Fibroblast of lung (primary cell): ENCODE measurements at regions not wholly inside any gene's neighbourhood (a gene's known extent, or its start where the extent isn't known, plus 50 kb on each side); places are given as distances from the start of the nearest gene placed in this dataset.
"Not testable (repeated sequence)": the region's sequence is repeated elsewhere in the genome, so short reads cannot be mapped to it uniquely, and the experiment has no call there.

Experiments used
- DNase-seq, 2 donors: peaks; one replicate each; pipeline versions ENCODE4 v3.0.0 to v3.0.0-alpha.2; 2010; ENCODE audit warnings: low read depth in 2 of 2
- H2AFZ ChIP-seq: 2 replicates; pipeline ENCODE4 v1.5.1; 2012; ENCODE audit warnings: low read length, control low read depth, inconsistent platforms
- H3K27ac ChIP-seq: 2 replicates; pipeline ENCODE4 v1.5.1; 2011; ENCODE audit warnings: low read length, control low read depth; ENCODE audit not compliant: insufficient read depth
- H3K27me3 ChIP-seq: 2 replicates; pipeline ENCODE4 v1.5.1; 2011; ENCODE audit warnings: mild to moderate bottlenecking, low read length; ENCODE audit not compliant: control insufficient read depth, insufficient read depth
- H3K36me3 ChIP-seq: 2 replicates; pipeline ENCODE4 v1.5.1; 2011; ENCODE audit warnings: low read length; ENCODE audit not compliant: control insufficient read depth, insufficient read depth
- H3K4me1 ChIP-seq: 2 replicates; pipeline ENCODE4 v1.5.1; 2011; ENCODE audit warnings: low read length; ENCODE audit not compliant: control insufficient read depth, insufficient read depth; ENCODE audit errors: extremely low read depth
- H3K4me2 ChIP-seq: 2 replicates; pipeline ENCODE4 v1.5.1; 2011; ENCODE audit warnings: low read length, control low read depth; ENCODE audit not compliant: insufficient read depth; ENCODE audit errors: extremely low read depth
- H3K4me3 ChIP-seq, 4 experiments: fragments of 200-600 bp in 1 of 4; sonication (generic) in 1 of 4; replicated peaks in 1 of 4; 2 replicates each; pipeline ENCODE4 v1.5.1; 2011 to 2016; ENCODE audit warnings: low read length in 4 of 4, low read depth in 3 of 4, mild to moderate bottlenecking in 3 of 4, control low read depth in 2 of 4, inconsistent platforms in 1 of 4, mixed read lengths in 1 of 4; ENCODE audit not compliant: insufficient read depth in 1 of 4; ENCODE audit errors: control extremely low read depth in 1 of 4
- H3K79me2 ChIP-seq: 2 replicates; pipeline ENCODE4 v1.5.1; 2012; ENCODE audit warnings: mild to moderate bottlenecking, low read length, inconsistent platforms; ENCODE audit not compliant: control insufficient read depth, insufficient read depth
- H3K9ac ChIP-seq: 2 replicates; pipeline ENCODE4 v1.5.1; 2011; ENCODE audit warnings: mild to moderate bottlenecking, low read length, control low read depth; ENCODE audit not compliant: insufficient read depth
- H3K9me3 ChIP-seq: 2 replicates; pipeline ENCODE4 v1.5.1; 2012; ENCODE audit warnings: low read depth, low read length; ENCODE audit not compliant: control insufficient read depth, insufficient read depth
- H4K20me1 ChIP-seq: 2 replicates; pipeline ENCODE4 v1.5.1; 2011; ENCODE audit warnings: low read length; ENCODE audit not compliant: control insufficient read depth, insufficient read depth; ENCODE audit errors: extremely low read depth
- CTCF ChIP-seq, 2 donors: IDR thresholded peaks in 1 of 2; conservative IDR thresholded peaks in 1 of 2; 1 replicate in 1 of 2; 2 replicates in 1 of 2; pipeline ENCODE4 v1.5.1; 2011 to 2012; ENCODE audit warnings: low read length in 2 of 2, control low read depth in 1 of 2, inconsistent platforms in 1 of 2, low read depth in 1 of 2, mild to moderate bottlenecking in 1 of 2
- EZH2 ChIP-seq: IDR thresholded peaks from 2 replicates; pipeline ENCODE4 v1.5.1; 2012; ENCODE audit warnings: low read length, control low read depth, mild to moderate bottlenecking; ENCODE audit errors: missing control alignments

GRCh38 chr4:59500103-59500502, 1700.0 kb upstream of the ADGRL3 start:
- Histone ChIP-seq H3K27ac (no peak overlapping the region), H3K4me2 (no peak overlapping the region), H3K4me3 (no peak overlapping the region), H2AFZ (no peak overlapping the region), H3K79me2 (no peaks in the 10 kb centered on the region), H3K9me3 (no peaks in the 10 kb centered on the region), H3K4me1 (no peaks in the 10 kb centered on the region), H4K20me1 (no peaks in the 10 kb centered on the region), H3K9ac (no peak overlapping the region), H3K27me3 (no peaks in the 10 kb centered on the region), H3K36me3 (no peaks in the 10 kb centered on the region)
- no peak for TF ChIP-seq CTCF (conservative IDR thresholded peaks at IDR 0.05 in 1 of 2, IDR thresholded peaks at IDR 0.05 in 1 of 2; ENCODE audit: low read depth in 1 of 2, low read length in 2 of 2)
- TF ChIP-seq EZH2 = no peak
- no peak for DNase-seq

GRCh38 chr4:59503731-59504130, 1696.4 kb upstream of the ADGRL3 start:
- no peak for TF ChIP-seq EZH2
- no peak for TF ChIP-seq CTCF (conservative IDR thresholded peaks at IDR 0.05 in 1 of 2, IDR thresholded peaks at IDR 0.05 in 1 of 2; ENCODE audit: low read depth in 1 of 2, low read length in 2 of 2)
- Histone ChIP-seq H3K27ac (no peak overlapping the region), H3K4me1 (no peaks in the 10 kb centered on the region), H4K20me1 (no peaks in the 10 kb centered on the region), H3K4me2 (no peak overlapping the region), H3K9ac (no peak overlapping the region), H3K4me3 (no peak overlapping the region), H3K36me3 (no peaks in the 10 kb centered on the region), H2AFZ (no peak overlapping the region), H3K9me3 (no peaks in the 10 kb centered on the region), H3K79me2 (no peaks in the 10 kb centered on the region), H3K27me3 (no peaks in the 10 kb centered on the region)
- no peak for DNase-seq

GRCh38 chr4:59511809-59512208, 1688.3 kb upstream of the ADGRL3 start:
- not testable (repeated sequence) for H3K4me2 ChIP-seq, H3K4me3 ChIP-seq, DNase-seq, H3K27me3 ChIP-seq, H3K9me3 ChIP-seq, H3K4me1 ChIP-seq, H3K27ac ChIP-seq, H4K20me1 ChIP-seq, H2AFZ ChIP-seq, H3K79me2 ChIP-seq, H3K36me3 ChIP-seq, H3K9ac ChIP-seq

GRCh38 chr4:59517007-59517406, 1683.1 kb upstream of the ADGRL3 start:
- Histone ChIP-seq H3K9ac (no peak overlapping the region), H2AFZ (no peak overlapping the region), H3K4me2 (no peak overlapping the region), H3K79me2 (no peaks in the 10 kb centered on the region), H4K20me1 (no peaks in the 10 kb centered on the region), H3K27me3 (no peaks in the 10 kb centered on the region), H3K9me3 (no peaks in the 10 kb centered on the region), H3K27ac (no peak overlapping the region), H3K4me3 (no peak overlapping the region), H3K4me1 (no peaks in the 10 kb centered on the region), H3K36me3 (no peaks in the 10 kb centered on the region)
- DNase-seq = no peak
- no peak for TF ChIP-seq CTCF (conservative IDR thresholded peaks at IDR 0.05 in 1 of 2, IDR thresholded peaks at IDR 0.05 in 1 of 2; ENCODE audit: low read depth in 1 of 2, low read length in 2 of 2)
- no peak for TF ChIP-seq EZH2
